ENCODE measurements at regions not wholly inside any gene's neighbourhood (a gene's known extent, or its start where the extent isn't known, plus 50 kb on each side); places are given as distances from the start of the nearest gene placed in this dataset.
A peak's percentile ranks its signal among the peaks of the same experiment; 100 is the strongest.
"Not testable (repeated sequence)": the region's sequence is repeated elsewhere in the genome, so short reads cannot be mapped to it uniquely, and the experiment has no call there.

DNA sequence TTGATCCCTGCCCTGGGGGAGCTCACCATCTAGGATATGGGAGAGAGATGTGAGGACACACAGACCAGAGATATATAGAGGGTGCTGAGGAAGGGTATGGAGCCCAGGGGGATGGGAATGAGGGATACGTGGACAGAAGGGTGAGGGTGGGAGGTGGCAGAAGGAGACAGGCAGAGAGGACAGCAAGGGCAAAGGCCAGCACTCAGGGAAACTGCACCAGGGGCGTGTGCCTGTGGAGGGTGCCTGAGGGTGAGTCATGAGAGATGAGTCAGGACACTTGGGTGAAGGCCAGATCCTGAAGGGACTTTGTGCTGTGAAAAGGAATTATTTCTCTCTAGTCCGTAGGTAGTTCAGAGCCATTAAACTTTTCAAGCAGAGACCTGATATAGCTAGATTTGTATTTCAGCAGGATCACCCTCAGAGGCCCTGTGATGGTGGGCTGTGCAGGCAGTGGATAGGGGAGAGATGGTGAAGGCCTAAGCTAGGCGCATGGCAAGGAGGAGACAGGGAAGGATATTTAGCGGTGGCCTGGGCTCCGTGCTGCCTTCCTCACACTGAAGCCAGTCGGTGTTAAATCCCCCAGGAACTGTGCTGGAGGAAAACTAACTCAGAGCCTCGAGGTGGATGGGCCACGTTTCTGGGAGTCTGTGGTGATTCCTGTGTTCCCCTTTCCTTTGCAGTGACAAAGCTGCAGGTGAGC lies 3075.0 kb downstream of the RPIA start:
- H3K9me3 ChIP-seq; H3K4me3 ChIP-seq; H3K36me3 ChIP-seq; H3K27ac ChIP-seq; DNase-seq (ENCODE audit: low spot score); H3K27me3 ChIP-seq (replicated peaks; ENCODE audit: insufficient read depth); H3K4me1 ChIP-seq (ENCODE audit: control insufficient read depth in 1 of 2, low read depth in 2 of 2); ATAC-seq (ENCODE audit: insufficient number of reproducible peaks, low FRiP score, low read depth): not testable (repeated sequence)

DNA sequence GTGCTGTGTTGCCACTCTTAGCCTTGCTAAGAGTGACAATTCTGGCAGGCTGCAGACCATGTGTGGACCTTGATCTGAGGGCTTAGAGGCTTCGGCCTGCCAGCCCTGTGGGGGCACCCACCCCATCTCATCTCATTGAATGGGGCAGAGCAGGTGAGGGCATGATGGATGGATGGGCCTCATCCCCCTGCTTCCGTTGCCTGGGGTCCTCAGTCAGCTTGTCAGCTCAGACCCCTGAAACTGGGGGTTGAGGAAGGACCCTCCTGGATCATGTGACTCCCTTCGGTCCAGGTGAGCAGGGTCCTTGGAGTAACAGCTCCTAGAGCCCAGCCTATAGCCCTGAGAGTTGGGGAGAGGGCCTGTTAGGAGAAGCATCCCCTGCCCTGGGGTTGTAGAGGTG lies 3076.8 kb downstream of the RPIA start:
- not testable (repeated sequence) for H3K4me3 ChIP-seq; H3K9me3 ChIP-seq; H3K36me3 ChIP-seq; DNase-seq (ENCODE audit: low spot score); H3K4me1 ChIP-seq (ENCODE audit: control insufficient read depth in 1 of 2, low read depth in 2 of 2); H3K27me3 ChIP-seq (replicated peaks; ENCODE audit: insufficient read depth); H3K27ac ChIP-seq; ATAC-seq (ENCODE audit: insufficient number of reproducible peaks, low FRiP score, low read depth)

DNA sequence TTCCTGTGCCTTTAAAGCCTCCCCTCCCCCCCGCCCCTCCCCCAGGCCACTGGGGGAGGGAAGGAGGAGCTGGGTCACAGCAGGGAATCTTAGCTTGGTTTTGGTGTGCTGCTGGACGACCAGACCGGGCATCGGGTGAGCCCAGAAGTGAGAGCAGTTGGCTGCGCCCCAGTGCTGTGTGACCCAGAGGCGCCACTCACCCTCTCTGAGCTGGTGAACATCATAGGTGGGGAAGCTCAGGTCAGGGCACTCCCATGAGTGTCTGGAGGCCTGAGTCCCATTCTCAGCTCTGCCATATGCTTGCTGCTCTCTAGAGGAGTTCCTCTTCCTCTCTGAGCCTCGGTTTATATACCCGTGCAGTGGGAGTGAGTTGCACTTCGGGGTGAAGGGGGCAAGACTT lies 3077.5 kb downstream of the RPIA start:
- not testable (repeated sequence) for DNase-seq (ENCODE audit: low spot score); H3K9me3 ChIP-seq; H3K27ac ChIP-seq; H3K4me1 ChIP-seq (ENCODE audit: control insufficient read depth in 1 of 2, low read depth in 2 of 2); H3K36me3 ChIP-seq; H3K27me3 ChIP-seq (replicated peaks; ENCODE audit: insufficient read depth); ATAC-seq (ENCODE audit: insufficient number of reproducible peaks, low FRiP score, low read depth); H3K4me3 ChIP-seq

DNA sequence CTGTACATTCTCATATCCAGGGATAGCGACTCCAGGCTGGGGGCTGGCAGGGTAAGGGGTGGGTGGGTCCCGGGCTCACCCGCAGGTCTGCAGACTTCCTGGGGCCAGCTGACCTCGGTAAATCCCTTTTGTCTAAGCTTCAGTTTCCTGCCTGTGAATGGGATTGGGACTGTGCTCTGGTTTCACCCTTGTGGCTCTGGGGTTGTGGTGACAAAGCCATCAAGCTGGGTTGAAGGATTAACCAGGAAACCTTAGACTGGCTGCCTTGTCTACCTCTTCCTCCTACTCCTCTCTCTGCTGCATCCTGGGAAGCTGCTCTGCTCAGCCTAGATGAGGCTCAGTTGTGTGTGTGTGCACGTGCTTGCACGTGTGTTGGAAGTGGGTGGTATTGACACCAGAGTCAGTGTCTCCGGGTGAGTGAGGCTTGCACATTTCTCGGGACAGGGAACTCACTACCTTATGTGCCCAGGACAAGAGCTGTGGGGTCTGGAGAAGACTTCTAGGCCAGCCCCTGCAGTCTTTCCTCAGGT lies 3078.6 kb downstream of the RPIA start:
- H3K4me1 ChIP-seq (ENCODE audit: control insufficient read depth in 1 of 2, low read depth in 2 of 2); H3K27ac ChIP-seq; DNase-seq (ENCODE audit: low spot score); H3K36me3 ChIP-seq; H3K4me3 ChIP-seq; ATAC-seq (ENCODE audit: insufficient number of reproducible peaks, low FRiP score, low read depth); H3K9me3 ChIP-seq; H3K27me3 ChIP-seq (replicated peaks; ENCODE audit: insufficient read depth): not testable (repeated sequence)

DNA sequence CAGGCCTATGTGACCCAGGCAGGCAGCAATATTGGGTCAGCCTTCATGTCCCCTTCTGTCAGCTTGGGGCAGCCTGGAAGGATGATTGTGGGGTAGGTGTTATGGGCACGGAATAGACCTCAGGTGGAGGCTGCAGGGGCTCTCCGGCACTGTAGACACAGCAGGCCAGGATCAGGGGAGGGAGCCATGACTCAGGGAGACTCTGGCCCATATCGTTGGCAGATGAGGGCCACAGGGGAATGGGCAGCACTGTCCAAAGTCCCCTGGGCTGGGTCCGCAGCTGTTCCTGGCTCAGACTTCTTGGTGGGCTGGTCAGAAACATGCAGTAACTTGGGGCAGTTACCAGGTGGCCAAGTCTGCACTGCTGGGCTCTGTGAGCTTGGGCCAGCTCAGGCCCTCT lies 3080.1 kb downstream of the RPIA start:
- H3K27ac ChIP-seq; DNase-seq (ENCODE audit: low spot score); H3K27me3 ChIP-seq (replicated peaks; ENCODE audit: insufficient read depth); H3K4me1 ChIP-seq (ENCODE audit: control insufficient read depth in 1 of 2, low read depth in 2 of 2); H3K9me3 ChIP-seq; H3K36me3 ChIP-seq; H3K4me3 ChIP-seq; ATAC-seq (ENCODE audit: insufficient number of reproducible peaks, low FRiP score, low read depth): not testable (repeated sequence)

DNA sequence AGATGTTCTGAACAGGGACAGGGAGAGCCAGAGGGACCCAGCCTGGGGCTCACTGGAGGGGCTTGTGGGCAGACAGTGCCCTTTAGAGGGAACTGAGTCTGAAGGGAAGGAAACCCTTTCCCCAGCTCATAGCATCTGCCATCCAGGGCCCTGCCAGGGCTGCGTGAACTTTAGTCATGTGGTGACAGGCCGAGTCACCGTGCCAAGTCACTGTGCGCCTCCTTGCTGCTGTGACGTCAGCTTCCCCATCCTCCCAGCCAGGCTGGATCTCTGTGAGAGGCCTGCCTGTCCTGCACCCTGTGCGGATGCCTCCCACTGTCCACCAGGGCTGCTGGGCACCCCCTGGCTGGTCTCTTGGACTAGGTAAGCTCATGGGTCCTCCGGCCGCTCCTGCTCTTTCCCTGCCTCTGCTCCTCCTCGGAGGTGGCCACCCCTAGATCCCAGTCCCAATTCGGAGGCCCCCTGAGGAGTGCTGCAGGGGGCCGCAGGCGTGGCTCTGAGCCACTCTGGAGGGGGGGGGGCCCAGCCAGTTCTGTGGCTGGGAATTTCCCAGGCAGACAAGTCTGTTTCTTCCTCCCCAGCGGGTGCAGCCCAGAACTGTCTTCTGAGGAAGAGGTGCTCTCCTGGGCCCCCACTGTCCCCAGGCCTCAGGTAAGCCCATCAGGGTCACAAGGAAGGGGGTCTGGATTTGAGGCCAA lies 3080.9 kb downstream of the RPIA start:
- not testable (repeated sequence) for H3K4me3 ChIP-seq; H3K36me3 ChIP-seq; H3K27me3 ChIP-seq (replicated peaks; ENCODE audit: insufficient read depth); DNase-seq (ENCODE audit: low spot score); ATAC-seq (ENCODE audit: insufficient number of reproducible peaks, low FRiP score, low read depth); H3K4me1 ChIP-seq (ENCODE audit: control insufficient read depth in 1 of 2, low read depth in 2 of 2); H3K9me3 ChIP-seq; H3K27ac ChIP-seq

DNA sequence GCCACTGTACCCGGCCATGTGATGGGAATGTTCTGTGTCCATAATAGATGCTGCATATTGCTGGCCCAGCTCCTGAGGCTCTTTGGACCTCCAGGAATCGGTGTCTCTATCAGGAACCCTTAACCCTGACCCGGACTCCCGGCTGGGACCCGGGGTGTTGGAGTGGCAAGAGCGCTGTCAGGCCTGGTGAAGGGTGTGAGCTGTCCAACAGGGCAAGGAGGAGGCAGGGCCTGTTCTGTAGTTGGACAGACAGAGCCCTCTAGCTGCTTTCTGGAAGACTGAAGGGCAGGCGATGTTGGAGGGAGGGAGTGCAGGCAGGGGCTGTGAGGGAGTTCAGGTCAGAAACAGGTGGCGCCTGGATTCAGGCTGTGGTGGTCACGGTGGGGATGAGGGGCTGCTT lies 3082.3 kb downstream of the RPIA start:
- not testable (repeated sequence) for H3K9me3 ChIP-seq; DNase-seq (ENCODE audit: low spot score); H3K27me3 ChIP-seq (replicated peaks; ENCODE audit: insufficient read depth); ATAC-seq (ENCODE audit: insufficient number of reproducible peaks, low FRiP score, low read depth); H3K4me3 ChIP-seq; H3K4me1 ChIP-seq (ENCODE audit: control insufficient read depth in 1 of 2, low read depth in 2 of 2); H3K36me3 ChIP-seq; H3K27ac ChIP-seq

DNA sequence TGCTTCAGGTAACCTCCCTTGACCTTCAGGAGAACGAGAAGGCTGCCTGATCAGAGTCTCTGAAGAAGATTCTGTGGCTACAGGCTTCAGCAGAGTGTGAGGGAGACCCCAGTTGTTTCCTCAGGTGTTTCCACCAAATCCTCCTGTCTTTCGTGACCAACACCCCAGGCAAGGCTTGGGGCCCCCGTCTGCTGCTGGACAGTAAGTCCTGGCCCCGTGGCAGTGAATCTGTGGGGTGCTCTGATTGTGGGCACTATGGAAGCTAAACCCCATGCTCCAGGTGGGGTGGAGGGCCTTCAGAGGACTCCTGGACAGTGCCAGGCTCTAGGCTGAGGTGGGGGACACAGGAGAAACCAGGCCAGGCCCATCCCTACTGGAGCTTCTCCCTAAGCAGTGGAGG lies 3083.7 kb downstream of the RPIA start:
- not testable (repeated sequence) for DNase-seq (ENCODE audit: low spot score); H3K9me3 ChIP-seq; H3K4me3 ChIP-seq; H3K36me3 ChIP-seq; ATAC-seq (ENCODE audit: insufficient number of reproducible peaks, low FRiP score, low read depth); H3K27me3 ChIP-seq (replicated peaks; ENCODE audit: insufficient read depth); H3K4me1 ChIP-seq (ENCODE audit: control insufficient read depth in 1 of 2, low read depth in 2 of 2); H3K27ac ChIP-seq

DNA sequence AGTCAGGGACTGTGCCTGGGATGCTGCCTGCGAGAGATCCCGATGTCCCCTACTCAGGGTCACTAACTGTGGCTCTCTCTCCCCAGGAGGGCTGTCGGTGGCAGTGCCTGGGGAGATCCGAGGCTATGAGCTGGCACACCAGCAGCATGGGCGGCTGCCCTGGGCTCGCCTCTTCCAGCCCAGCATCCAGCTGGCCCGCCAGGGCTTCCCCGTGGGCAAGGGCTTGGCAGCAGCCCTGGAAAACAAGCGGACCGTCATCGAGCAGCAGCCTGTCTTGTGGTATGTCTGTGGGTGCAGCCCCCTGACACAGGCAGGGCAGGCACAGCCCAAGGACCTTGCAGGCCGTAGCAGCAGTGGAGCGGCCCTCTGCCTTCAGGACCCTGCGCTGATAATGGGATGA lies 3088.9 kb downstream of the RPIA start:
- not testable (repeated sequence) for H3K27ac ChIP-seq; ATAC-seq (ENCODE audit: insufficient number of reproducible peaks, low FRiP score, low read depth); H3K4me1 ChIP-seq (ENCODE audit: control insufficient read depth in 1 of 2, low read depth in 2 of 2); H3K4me3 ChIP-seq; H3K36me3 ChIP-seq; H3K27me3 ChIP-seq (replicated peaks; ENCODE audit: insufficient read depth); DNase-seq (ENCODE audit: low spot score); H3K9me3 ChIP-seq

DNA sequence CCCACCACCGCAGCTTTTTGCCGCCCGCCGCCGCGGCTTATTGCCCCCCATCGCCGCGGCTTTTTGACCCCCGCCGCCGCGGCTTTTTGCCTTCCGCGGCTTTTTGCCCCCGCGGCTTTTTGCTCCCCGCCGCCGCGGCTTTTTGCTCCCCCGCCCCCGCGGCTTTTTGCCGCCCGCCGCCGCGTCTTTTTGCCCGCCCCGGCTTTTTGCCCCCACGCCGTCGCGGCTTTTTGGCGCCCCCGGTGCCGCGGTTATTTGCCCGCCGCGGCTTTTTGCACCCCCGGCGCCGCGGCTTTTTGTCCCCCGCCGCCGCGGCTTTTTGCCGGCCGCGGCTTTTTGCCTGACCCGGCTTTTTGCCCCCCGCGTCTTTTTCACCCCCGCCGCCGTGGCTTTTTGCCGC lies 3061.8 kb upstream of the TEKT4 start:
- not testable (repeated sequence) for H3K4me1 ChIP-seq (ENCODE audit: control insufficient read depth in 1 of 2, low read depth in 2 of 2); H3K36me3 ChIP-seq; H3K9me3 ChIP-seq; H3K27me3 ChIP-seq (replicated peaks; ENCODE audit: insufficient read depth); DNase-seq (ENCODE audit: low spot score); H3K27ac ChIP-seq; ATAC-seq (ENCODE audit: insufficient number of reproducible peaks, low FRiP score, low read depth)
- peak overlapping the region; percentile 57 for H3K4me3 ChIP-seq

Data from thoracic aorta (tissue), 2 donors.